ENCODE measurements at regions not wholly inside any gene's neighbourhood (a gene's known extent, or its start where the extent isn't known, plus 50 kb on each side); places are given as distances from the start of the nearest gene placed in this dataset.

- no peak for TF ChIP-seq CTCF (IDR thresholded peaks at IDR 0.05; ENCODE audit: low read depth, low read length)
These were observed 284.3 kb downstream of the TAF11L14 start for GRCh38 chr5:17918373-17919104.

GRCh38 chr5:17925276-17925675 is 291.0 kb downstream of the TAF11L14 start:
- Histone ChIP-seq H3K9me3 (ENCODE audit: low read depth) (no peaks in the 10 kb centered on the region), H3K36me3 (no peaks in the 10 kb centered on the region), H3K4me1 (ENCODE audit: low read depth) (no peaks in the 10 kb centered on the region), H3K27ac (no peak overlapping the region), H3K27me3 (no peaks in the 10 kb centered on the region), H3K4me3 (no peak overlapping the region)
- DNase-seq (ENCODE audit: low read depth in 1 of 2, low spot score in 1 of 2): no peak
- TF ChIP-seq CTCF (IDR thresholded peaks at IDR 0.05; ENCODE audit: low read depth, low read length): no peak

More at GRCh38 chr5:17918373-17919104, 284.3 kb downstream of the TAF11L14 start:
- no peak overlapping the region for H3K4me3 ChIP-seq
- H3K36me3 ChIP-seq: no peaks in the 10 kb centered on the region
- H3K9me3 ChIP-seq (ENCODE audit: low read depth): no peaks in the 10 kb centered on the region
- peak in 1 of 2 donors; percentile 1 for DNase-seq (ENCODE audit: low read depth in 1 of 2, low spot score in 1 of 2)
- H3K27ac ChIP-seq: no peak overlapping the region
- H3K4me1 ChIP-seq (ENCODE audit: low read depth): no peaks in the 10 kb centered on the region
- no peaks in the 10 kb centered on the region for H3K27me3 ChIP-seq

- Histone ChIP-seq H3K36me3 (no peaks in the 10 kb centered on the region), H3K27ac (no peak overlapping the region), H3K4me1 (ENCODE audit: low read depth) (no peaks in the 10 kb centered on the region), H3K27me3 (no peaks in the 10 kb centered on the region), H3K9me3 (ENCODE audit: low read depth) (no peaks in the 10 kb centered on the region), H3K4me3 (no peak overlapping the region)
- no peak for TF ChIP-seq CTCF (IDR thresholded peaks at IDR 0.05; ENCODE audit: low read depth, low read length)
- DNase-seq (ENCODE audit: low read depth in 1 of 2, low spot score in 1 of 2): no peak
These were observed 294.3 kb downstream of the TAF11L14 start for GRCh38 chr5:17928581-17928981.

GRCh38 chr5:17929171-17929570 is 294.9 kb downstream of the TAF11L14 start:
- Histone ChIP-seq H3K27me3 (no peaks in the 10 kb centered on the region), H3K4me3 (no peak overlapping the region), H3K36me3 (no peaks in the 10 kb centered on the region), H3K9me3 (ENCODE audit: low read depth) (no peaks in the 10 kb centered on the region), H3K27ac (no peak overlapping the region), H3K4me1 (ENCODE audit: low read depth) (no peaks in the 10 kb centered on the region)
- TF ChIP-seq CTCF (IDR thresholded peaks at IDR 0.05; ENCODE audit: low read depth, low read length): no peak
- DNase-seq (ENCODE audit: low read depth in 1 of 2, low spot score in 1 of 2): no peak

- Histone ChIP-seq H3K4me1 (ENCODE audit: low read depth) (no peaks in the 10 kb centered on the region), H3K9me3 (ENCODE audit: low read depth) (peaks cover 3% of the 10 kb centered on the region), H3K27ac (no peak overlapping the region), H3K36me3 (no peaks in the 10 kb centered on the region), H3K4me3 (no peak overlapping the region), H3K27me3 (no peaks in the 10 kb centered on the region)
- DNase-seq (ENCODE audit: low read depth in 1 of 2, low spot score in 1 of 2): no peak
- TF ChIP-seq CTCF (IDR thresholded peaks at IDR 0.05; ENCODE audit: low read depth, low read length): no peak
These were observed 296.1 kb downstream of the TAF11L14 start for GRCh38 chr5:17930346-17930745.

Measured in cardiac muscle cell (in vitro differentiated cells and primary cell).